Neural cell (in vitro differentiated cells): ENCODE measurements at regions not wholly inside any gene's neighbourhood (a gene's known extent, or its start where the extent isn't known, plus 50 kb on each side); places are given as distances from the start of the nearest gene placed in this dataset.

Experiments used
- EP300 ChIP-seq: fragments of 450-650 bp; conservative IDR thresholded peaks from 2 replicates; pipeline ENCODE4 v1.6.1; 2014; ENCODE audit warnings: antibody characterized with exemption, mild to moderate bottlenecking, moderate library complexity; ENCODE audit not compliant: poor library complexity, severe bottlenecking
- EZH2 ChIP-seq: fragments of 200-600, 300-800 bp; shearing (Covaris generic), sonication (generic); IDR thresholded peaks from 2 replicates; pipeline ENCODE4 v1.6.1; 2014; ENCODE audit warnings: antibody characterized with exemption, low read length, borderline replicate concordance, mild to moderate bottlenecking; ENCODE audit not compliant: insufficient read depth, poor library complexity, severe bottlenecking
- MXI1 ChIP-seq: fragments of 450-650 bp; conservative IDR thresholded peaks from 2 replicates; pipeline ENCODE4 v1.6.1; 2014; ENCODE audit warnings: antibody characterized with exemption, mild to moderate bottlenecking; ENCODE audit not compliant: poor library complexity, severe bottlenecking
- POLR2AphosphoS5 ChIP-seq: IDR thresholded peaks from 2 replicates; pipeline ENCODE4 v1.6.1; 2012
- SMC3 ChIP-seq: fragments of 450-650 bp; conservative IDR thresholded peaks from 2 replicates; pipeline ENCODE4 v1.6.1; 2014; ENCODE audit warnings: antibody characterized with exemption, mild to moderate bottlenecking, moderate library complexity; ENCODE audit not compliant: poor library complexity
- TAF1 ChIP-seq: IDR thresholded peaks from 2 replicates; pipeline ENCODE4 v1.6.1; 2012; ENCODE audit warnings: low read depth
- TF ChIP-seq, protein P1 (sequence below): fragments of 450-650 bp; IDR thresholded peaks from 2 replicates; pipeline ENCODE4 v1.5.1; 2014; ENCODE audit warnings: antibody characterized with exemption, mild to moderate bottlenecking, moderate library complexity; ENCODE audit not compliant: poor library complexity, severe bottlenecking
- TF ChIP-seq, protein P2 (sequence below): IDR thresholded peaks from 2 replicates; pipeline ENCODE4 v1.6.1; 2012; ENCODE audit warnings: borderline replicate concordance

GRCh38 chr5:173835131-173835530 lies 53.0 kb upstream of the CPEB4 start:
- TF ChIP-seq, protein P1, sequence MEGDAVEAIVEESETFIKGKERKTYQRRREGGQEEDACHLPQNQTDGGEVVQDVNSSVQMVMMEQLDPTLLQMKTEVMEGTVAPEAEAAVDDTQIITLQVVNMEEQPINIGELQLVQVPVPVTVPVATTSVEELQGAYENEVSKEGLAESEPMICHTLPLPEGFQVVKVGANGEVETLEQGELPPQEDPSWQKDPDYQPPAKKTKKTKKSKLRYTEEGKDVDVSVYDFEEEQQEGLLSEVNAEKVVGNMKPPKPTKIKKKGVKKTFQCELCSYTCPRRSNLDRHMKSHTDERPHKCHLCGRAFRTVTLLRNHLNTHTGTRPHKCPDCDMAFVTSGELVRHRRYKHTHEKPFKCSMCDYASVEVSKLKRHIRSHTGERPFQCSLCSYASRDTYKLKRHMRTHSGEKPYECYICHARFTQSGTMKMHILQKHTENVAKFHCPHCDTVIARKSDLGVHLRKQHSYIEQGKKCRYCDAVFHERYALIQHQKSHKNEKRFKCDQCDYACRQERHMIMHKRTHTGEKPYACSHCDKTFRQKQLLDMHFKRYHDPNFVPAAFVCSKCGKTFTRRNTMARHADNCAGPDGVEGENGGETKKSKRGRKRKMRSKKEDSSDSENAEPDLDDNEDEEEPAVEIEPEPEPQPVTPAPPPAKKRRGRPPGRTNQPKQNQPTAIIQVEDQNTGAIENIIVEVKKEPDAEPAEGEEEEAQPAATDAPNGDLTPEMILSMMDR: no peak
- no peak for TF ChIP-seq EZH2
- TF ChIP-seq, protein P2, sequence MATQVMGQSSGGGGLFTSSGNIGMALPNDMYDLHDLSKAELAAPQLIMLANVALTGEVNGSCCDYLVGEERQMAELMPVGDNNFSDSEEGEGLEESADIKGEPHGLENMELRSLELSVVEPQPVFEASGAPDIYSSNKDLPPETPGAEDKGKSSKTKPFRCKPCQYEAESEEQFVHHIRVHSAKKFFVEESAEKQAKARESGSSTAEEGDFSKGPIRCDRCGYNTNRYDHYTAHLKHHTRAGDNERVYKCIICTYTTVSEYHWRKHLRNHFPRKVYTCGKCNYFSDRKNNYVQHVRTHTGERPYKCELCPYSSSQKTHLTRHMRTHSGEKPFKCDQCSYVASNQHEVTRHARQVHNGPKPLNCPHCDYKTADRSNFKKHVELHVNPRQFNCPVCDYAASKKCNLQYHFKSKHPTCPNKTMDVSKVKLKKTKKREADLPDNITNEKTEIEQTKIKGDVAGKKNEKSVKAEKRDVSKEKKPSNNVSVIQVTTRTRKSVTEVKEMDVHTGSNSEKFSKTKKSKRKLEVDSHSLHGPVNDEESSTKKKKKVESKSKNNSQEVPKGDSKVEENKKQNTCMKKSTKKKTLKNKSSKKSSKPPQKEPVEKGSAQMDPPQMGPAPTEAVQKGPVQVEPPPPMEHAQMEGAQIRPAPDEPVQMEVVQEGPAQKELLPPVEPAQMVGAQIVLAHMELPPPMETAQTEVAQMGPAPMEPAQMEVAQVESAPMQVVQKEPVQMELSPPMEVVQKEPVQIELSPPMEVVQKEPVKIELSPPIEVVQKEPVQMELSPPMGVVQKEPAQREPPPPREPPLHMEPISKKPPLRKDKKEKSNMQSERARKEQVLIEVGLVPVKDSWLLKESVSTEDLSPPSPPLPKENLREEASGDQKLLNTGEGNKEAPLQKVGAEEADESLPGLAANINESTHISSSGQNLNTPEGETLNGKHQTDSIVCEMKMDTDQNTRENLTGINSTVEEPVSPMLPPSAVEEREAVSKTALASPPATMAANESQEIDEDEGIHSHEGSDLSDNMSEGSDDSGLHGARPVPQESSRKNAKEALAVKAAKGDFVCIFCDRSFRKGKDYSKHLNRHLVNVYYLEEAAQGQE: no peak
- TF ChIP-seq POLR2AphosphoS5: no peak
- no peak for TF ChIP-seq TAF1
- TF ChIP-seq SMC3: no peak
- TF ChIP-seq MXI1: no peak
- TF ChIP-seq EP300: no peak
